CD14-positive monocyte (primary cell): ENCODE measurements at regions not wholly inside any gene's neighbourhood (a gene's known extent, or its start where the extent isn't known, plus 50 kb on each side); places are given as distances from the start of the nearest gene placed in this dataset.

Experiments used
- DNase-seq, 3 donors: peaks; one replicate each; pipeline ENCODE4 v3.0.0-alpha.2; 2011 to 2022
- H2AFZ ChIP-seq: 2 replicates; pipeline ENCODE4 v1.6.0; 2012; ENCODE audit warnings: mild to moderate bottlenecking, low read depth, low read length, inconsistent platforms; ENCODE audit not compliant: insufficient read depth, poor library complexity, severe bottlenecking
- H3K27ac ChIP-seq, 2 donors: 1 replicate in 1 of 2; 2 replicates in 1 of 2; pipeline ENCODE4 v1.5.1; 2012 to 2013; ENCODE audit warnings: low read length in 2 of 2, control low read depth in 1 of 2, inconsistent platforms in 1 of 2, low read depth in 1 of 2, mild to moderate bottlenecking in 1 of 2
- H3K27me3 ChIP-seq, 2 donors: one replicate each; pipeline versions ENCODE4 v1.6.0 to v1.6.1; 2011 to 2013; ENCODE audit warnings: low read length in 2 of 2; ENCODE audit not compliant: control insufficient read depth in 2 of 2, insufficient read depth in 2 of 2
- H3K36me3 ChIP-seq, 2 donors: replicated peaks in 1 of 2; 1 replicate in 1 of 2; 2 replicates in 1 of 2; pipeline versions ENCODE4 v1.5.1 to v1.6.1; 2012 to 2013; ENCODE audit warnings: low read length in 2 of 2, control low read depth in 1 of 2, inconsistent platforms in 1 of 2, mild to moderate bottlenecking in 1 of 2; ENCODE audit not compliant: insufficient read depth in 2 of 2, control insufficient read depth in 1 of 2
- H3K4me1 ChIP-seq, 2 donors: 1 replicate in 1 of 2; 2 replicates in 1 of 2; pipeline versions ENCODE4 v1.5.1 to v1.6.1; 2012 to 2013; ENCODE audit warnings: low read length in 2 of 2, control low read depth in 1 of 2, inconsistent platforms in 1 of 2, mild to moderate bottlenecking in 1 of 2, moderate library complexity in 1 of 2; ENCODE audit not compliant: insufficient read depth in 2 of 2, control insufficient read depth in 1 of 2
- H3K4me2 ChIP-seq: replicated peaks from 2 replicates; pipeline ENCODE3; 2012; ENCODE audit warnings: low read length, moderate library complexity, mild to moderate bottlenecking; ENCODE audit not compliant: poor library complexity, severe bottlenecking; ENCODE audit errors: extremely low read depth
- H3K4me3 ChIP-seq, 3 experiments: fragments of 200-600 bp in 1 of 3; sonication (generic) in 1 of 3; replicated peaks in 1 of 3; 1 replicate in 2 of 3; 2 replicates in 1 of 3; pipeline ENCODE4 v1.5.1; 2011 to 2013; ENCODE audit warnings: low read length in 3 of 3, mild to moderate bottlenecking in 3 of 3, control low read depth in 2 of 3, low read depth in 2 of 3, inconsistent platforms in 1 of 3, moderate library complexity in 1 of 3
- H3K79me2 ChIP-seq: 2 replicates; pipeline ENCODE4 v1.6.0; 2012; ENCODE audit warnings: mild to moderate bottlenecking, control low read depth, inconsistent platforms, low read length, moderate library complexity; ENCODE audit not compliant: insufficient read depth
- H3K9ac ChIP-seq: 2 replicates; pipeline ENCODE4 v1.6.0; 2017; ENCODE audit warnings: low read length, mild to moderate bottlenecking; ENCODE audit not compliant: insufficient read depth, poor library complexity, severe bottlenecking
- H3K9me3 ChIP-seq, 2 donors: replicated peaks in 1 of 2; 1 replicate in 1 of 2; 2 replicates in 1 of 2; pipeline versions ENCODE4 v1.5.1 to v1.6.1; 2012 to 2013; ENCODE audit warnings: low read length in 2 of 2, control low read depth in 1 of 2; ENCODE audit not compliant: control insufficient read depth in 1 of 2, insufficient read depth in 1 of 2
- H4K20me1 ChIP-seq: 2 replicates; pipeline ENCODE4 v1.6.0; 2012; ENCODE audit warnings: mild to moderate bottlenecking, low read length, control low read depth, moderate library complexity; ENCODE audit not compliant: insufficient read depth
- H3K27ac Mint-ChIP-seq, 7 donors: one replicate each; pipeline ENCODE4 v1.8.0; 2020; ENCODE audit warnings: mild to moderate bottlenecking in 7 of 7, mixed read lengths in 7 of 7, moderate library complexity in 6 of 7, inconsistent platforms in 2 of 7
- H3K27me3 Mint-ChIP-seq, 3 donors: one replicate each; pipeline ENCODE4 v1.8.0; 2021 to 2022; ENCODE audit warnings: low read depth in 3 of 3, mild to moderate bottlenecking in 3 of 3, mixed read lengths in 3 of 3, moderate library complexity in 3 of 3, inconsistent platforms in 1 of 3
- H3K36me3 Mint-ChIP-seq, 2 donors: one replicate each; pipeline ENCODE4 v1.8.0; 2020; ENCODE audit warnings: mixed read lengths in 2 of 2, inconsistent platforms in 1 of 2, mild to moderate bottlenecking in 1 of 2
- H3K4me1 Mint-ChIP-seq: one replicate; pipeline ENCODE4 v1.8.0; 2020; ENCODE audit warnings: mild to moderate bottlenecking, mixed read lengths
- H3K4me3 Mint-ChIP-seq, 2 donors: one replicate each; pipeline ENCODE4 v1.8.0; 2020; ENCODE audit warnings: mild to moderate bottlenecking in 2 of 2, mixed read lengths in 2 of 2, moderate library complexity in 1 of 2
- H3K9me3 Mint-ChIP-seq, 7 donors: one replicate each; pipeline ENCODE4 v1.8.0; 2020 to 2022; ENCODE audit warnings: mixed read lengths in 7 of 7, mild to moderate bottlenecking in 6 of 7, moderate library complexity in 6 of 7, inconsistent platforms in 2 of 7
- CTCF ChIP-seq: fragments of 200-600 bp; IDR thresholded peaks from one replicate; pipeline ENCODE4 v1.8.0; 2022; ENCODE audit warnings: antibody characterized with exemption, mild to moderate bottlenecking
- WGBS: methylation state at CpG from one replicate; pipeline ENCODE4 v1.1.5; 2013; ENCODE audit warnings: missing lambda C conversion rate; ENCODE audit not compliant: insufficient coverage; 5-methylcytosine and 5-hydroxymethylcytosine counted together
- intact Hi-C, 2 donors: fragments of 100-400 bp; cut with micrococcal nuclease; formaldehyde crosslinking; loops; one replicate each; pipeline versions ENCODE4 v1.15.0 to v1.15.1; 2023

DNA sequence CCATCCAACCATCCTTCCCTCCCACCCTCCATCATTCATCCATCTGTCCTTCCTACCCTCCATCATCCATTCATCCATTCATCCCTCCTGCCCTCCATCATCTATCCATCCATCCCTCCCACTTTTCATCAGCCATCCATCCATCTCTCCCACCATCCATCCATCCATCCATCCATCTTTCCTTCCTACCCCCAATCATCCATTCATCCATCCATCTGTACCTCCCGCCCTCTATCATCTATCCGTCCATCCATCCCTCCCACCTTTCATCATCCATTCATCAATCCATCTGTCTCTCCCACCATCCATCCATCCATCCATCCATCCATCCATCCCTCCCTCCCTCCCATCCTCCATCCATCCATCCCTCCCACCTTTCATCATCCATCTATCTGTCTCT lies 968.8 kb downstream of the BRD1 start:
- Histone ChIP-seq H3K36me3 (no peaks in the 10 kb centered on the region), H3K4me3 (no peak overlapping the region), H3K4me1 (no peaks in the 10 kb centered on the region), H3K27ac (no peak overlapping the region), H3K9me3 (peaks cover 0 to under 1% of the 10 kb centered on the region in 2 donors), H3K27me3 (no peaks in the 10 kb centered on the region), H2AFZ (no peak overlapping the region), H4K20me1 (no peaks in the 10 kb centered on the region), H3K9ac (no peak overlapping the region), H3K4me2 (no peak overlapping the region), H3K79me2 (no peaks in the 10 kb centered on the region)
- TF ChIP-seq CTCF: no peak
- H3K4me1 Mint-ChIP-seq: no peaks in the 10 kb centered on the region
- intact Hi-C loops: no loop called here
- no peak for DNase-seq
- no peak overlapping the region for H3K27ac Mint-ChIP-seq
- 85% methylated on average over 2 of the region's 2 CpGs for WGBS
- H3K9me3 Mint-ChIP-seq: peaks cover 3 to 20% (median 6%) of the 10 kb centered on the region in 7 donors
- H3K27me3 Mint-ChIP-seq: peaks cover 0 to 5% (median under 1%) of the 10 kb centered on the region in 3 donors
- H3K4me3 Mint-ChIP-seq: no peak overlapping the region
- H3K36me3 Mint-ChIP-seq: no peaks in the 10 kb centered on the region

DNA sequence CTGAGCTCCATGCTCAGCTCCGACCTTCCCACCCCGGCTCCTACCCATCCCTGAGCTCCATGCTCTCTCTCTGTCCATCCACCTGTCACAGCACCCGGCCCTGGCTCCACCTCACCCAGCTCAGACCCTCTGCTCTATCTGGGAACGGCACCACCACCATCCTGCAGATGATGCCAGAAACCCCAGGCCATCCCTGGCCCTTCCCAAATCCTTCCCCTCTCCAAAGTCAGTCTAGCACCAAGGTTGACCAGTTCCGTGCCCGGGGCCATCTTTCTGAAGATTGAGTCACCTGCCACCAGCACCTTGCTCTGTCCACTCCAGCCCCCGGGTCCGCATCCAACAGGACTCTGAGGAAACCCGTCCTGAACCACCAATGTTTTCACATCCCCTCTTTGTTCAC lies 969.6 kb downstream of the BRD1 start:
- 80% methylated on average over 8 of the region's 9 CpGs for WGBS
- H3K4me2 ChIP-seq: no peak overlapping the region
- no peaks in the 10 kb centered on the region for H3K27me3 ChIP-seq
- peaks cover 0 to 4% of the 10 kb centered on the region in 2 donors for H3K9me3 ChIP-seq
- no peak for DNase-seq
- H2AFZ ChIP-seq: no peak overlapping the region
- no peaks in the 10 kb centered on the region for H3K36me3 Mint-ChIP-seq
- peaks cover 3 to 20% (median 6%) of the 10 kb centered on the region in 7 donors for H3K9me3 Mint-ChIP-seq
- TF ChIP-seq CTCF: no peak
- peak overlapping the region in 1 of 7 donors; percentile 55 for H3K27ac Mint-ChIP-seq
- no peak overlapping the region for H3K4me3 ChIP-seq
- no peaks in the 10 kb centered on the region for H3K4me1 ChIP-seq
- no peaks in the 10 kb centered on the region for H3K36me3 ChIP-seq
- no peak overlapping the region for H3K27ac ChIP-seq
- no peaks in the 10 kb centered on the region for H3K4me1 Mint-ChIP-seq
- intact Hi-C loops: no loop called here
- peak overlapping the region in 1 of 2 donors; percentile 14 for H3K4me3 Mint-ChIP-seq
- no peaks in the 10 kb centered on the region for H3K79me2 ChIP-seq
- no peak overlapping the region for H3K9ac ChIP-seq
- H4K20me1 ChIP-seq: no peaks in the 10 kb centered on the region
- H3K27me3 Mint-ChIP-seq: peaks cover 0 to 5% (median 0%) of the 10 kb centered on the region in 3 donors
